ENCODE measurements at regions not wholly inside any gene's neighbourhood (a gene's known extent, or its start where the extent isn't known, plus 50 kb on each side); places are given as distances from the start of the nearest gene placed in this dataset.
A peak's percentile ranks its signal among the peaks of the same experiment; 100 is the strongest.

DNA sequence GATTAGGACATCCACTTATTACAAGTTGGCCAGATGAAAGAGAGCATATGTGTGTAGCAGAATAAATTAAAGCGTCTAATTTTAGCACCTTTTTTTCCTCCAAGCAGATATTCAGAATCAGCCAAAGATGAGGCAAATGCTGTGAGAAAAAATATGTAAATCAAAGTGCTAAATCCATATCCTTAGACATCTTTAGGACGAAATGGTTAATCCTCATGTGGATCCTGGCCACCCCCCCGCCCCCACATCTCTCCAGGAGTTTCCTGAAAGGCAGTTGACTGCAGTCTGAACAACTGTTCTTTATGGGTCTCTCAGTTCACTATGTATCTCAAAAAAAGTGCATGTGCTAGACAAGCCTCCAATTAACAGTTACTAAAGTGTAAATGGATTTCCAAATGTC is 1768.1 kb upstream of the SEL1L start:
- H3K4me1 ChIP-seq = no peaks in the 10 kb centered on the region
- no peaks in the 10 kb centered on the region for H4K20me1 ChIP-seq
- H3K27ac ChIP-seq = no peak overlapping the region
- no peaks in the 10 kb centered on the region for H3K36me3 ChIP-seq
- no peak overlapping the region for H3K4me2 ChIP-seq
- no peak for TF ChIP-seq Cebpa-rat (IDR thresholded peaks at IDR 0.05)
- peaks cover 0 to 8% (median 0%) of the 10 kb centered on the region in 11 experiments; a peak in 5 of 22 replicates for H3K9me3 ChIP-seq (replicated peaks in 1 of 11)
- H3K4me3 ChIP-seq = no peak overlapping the region
- H3K27me3 ChIP-seq = no peaks in the 10 kb centered on the region
- H3K9ac ChIP-seq = no peak overlapping the region

DNA sequence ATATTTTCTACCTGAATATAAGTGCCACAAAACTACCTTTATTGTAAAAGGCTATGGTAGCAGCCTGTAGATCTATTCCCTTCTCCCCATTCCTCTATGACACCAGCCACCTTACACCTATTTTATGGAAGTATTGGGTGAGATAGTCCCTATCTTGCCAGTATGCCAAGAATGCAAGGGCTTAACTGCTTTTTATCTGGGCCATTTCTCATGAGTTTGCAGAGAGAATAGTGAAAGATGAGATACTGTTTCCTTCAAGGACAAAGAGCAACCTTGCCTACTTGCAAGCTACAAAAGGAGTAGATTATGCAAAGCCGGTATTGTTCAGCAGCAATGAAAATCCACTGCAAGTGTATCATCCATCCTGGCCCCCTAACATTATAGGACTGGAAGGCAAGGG is 1775.6 kb upstream of the SEL1L start:
- Histone ChIP-seq H3K27me3 (no peaks in the 10 kb centered on the region), H3K9ac (no peak overlapping the region), H3K27ac (no peak overlapping the region), H3K9me3 (replicated peaks in 1 of 11) (no peaks in the 10 kb centered on the region), H3K4me3 (no peak overlapping the region), H3K36me3 (no peaks in the 10 kb centered on the region), H3K4me1 (peaks cover 0 to 13% (median 0%) of the 10 kb centered on the region in 10 experiments; a peak in 6 of 20 replicates), H3K4me2 (no peak overlapping the region), H4K20me1 (no peaks in the 10 kb centered on the region)
- no peak for TF ChIP-seq Cebpa-rat (IDR thresholded peaks at IDR 0.05)

DNA sequence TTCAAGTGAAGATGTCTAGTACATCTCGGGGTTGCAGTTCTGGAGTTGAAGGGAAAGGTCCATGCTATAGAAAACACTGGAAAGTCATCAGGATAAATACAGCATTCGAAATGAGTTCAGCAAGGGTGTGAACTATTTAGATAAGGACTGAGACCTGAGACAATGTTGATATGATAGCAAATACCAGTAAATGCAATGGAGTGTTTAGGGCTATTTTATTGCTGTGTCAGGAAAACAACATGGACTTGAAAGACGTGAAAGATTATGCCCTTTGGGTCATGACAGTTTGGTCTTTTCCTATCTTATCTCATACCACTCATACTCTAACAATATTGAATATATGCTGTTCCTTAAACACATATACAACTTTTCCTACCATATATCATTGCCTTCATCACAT is 1776.2 kb upstream of the SEL1L start:
- no peaks in the 10 kb centered on the region for H3K36me3 ChIP-seq
- no peak overlapping the region for H3K9ac ChIP-seq
- peaks cover 0 to 13% (median 0%) of the 10 kb centered on the region in 10 experiments; a peak in 6 of 20 replicates for H3K4me1 ChIP-seq
- H3K4me2 ChIP-seq = no peak overlapping the region
- no peaks in the 10 kb centered on the region for H3K27me3 ChIP-seq
- TF ChIP-seq Cebpa-rat (IDR thresholded peaks at IDR 0.05) = no peak
- H3K27ac ChIP-seq = no peak overlapping the region
- H3K9me3 ChIP-seq (replicated peaks in 1 of 11) = no peaks in the 10 kb centered on the region
- no peaks in the 10 kb centered on the region for H4K20me1 ChIP-seq
- no peak overlapping the region for H3K4me3 ChIP-seq

DNA sequence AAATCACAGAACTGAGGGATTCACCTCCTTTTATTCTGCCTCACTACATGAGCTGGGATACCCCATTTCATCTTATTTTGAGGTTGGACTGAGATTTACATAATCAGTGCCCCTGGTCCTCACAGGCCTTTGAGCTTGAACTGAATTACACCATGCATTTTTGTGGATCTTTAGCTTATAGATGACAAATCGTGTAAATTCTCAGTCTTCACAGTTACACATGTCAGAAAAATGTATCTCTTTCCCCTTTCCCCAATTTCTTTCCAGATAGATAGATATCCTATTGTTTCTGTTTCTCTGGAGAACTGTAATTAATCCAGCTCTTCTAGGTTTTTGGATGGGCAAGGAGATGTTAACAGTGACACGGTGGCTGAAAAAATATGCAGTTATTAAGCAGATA is 1778.9 kb upstream of the SEL1L start:
- no peaks in the 10 kb centered on the region for H4K20me1 ChIP-seq
- H3K27ac ChIP-seq = peak overlapping the region in 2 of 11 experiments; percentile 5; a peak in 2 of 22 replicates
- H3K9ac ChIP-seq = no peak overlapping the region
- H3K9me3 ChIP-seq (replicated peaks in 1 of 11) = no peaks in the 10 kb centered on the region
- H3K36me3 ChIP-seq = no peaks in the 10 kb centered on the region
- no peaks in the 10 kb centered on the region for H3K27me3 ChIP-seq
- peak overlapping the region in 3 of 11 experiments; percentile 9 to 54 (median 31); a peak in 6 of 22 replicates for H3K4me2 ChIP-seq
- no peak for TF ChIP-seq Cebpa-rat (IDR thresholded peaks at IDR 0.05)
- peaks cover 0 to 13% (median 0%) of the 10 kb centered on the region in 10 experiments; a peak in 6 of 20 replicates for H3K4me1 ChIP-seq
- no peak overlapping the region for H3K4me3 ChIP-seq

DNA sequence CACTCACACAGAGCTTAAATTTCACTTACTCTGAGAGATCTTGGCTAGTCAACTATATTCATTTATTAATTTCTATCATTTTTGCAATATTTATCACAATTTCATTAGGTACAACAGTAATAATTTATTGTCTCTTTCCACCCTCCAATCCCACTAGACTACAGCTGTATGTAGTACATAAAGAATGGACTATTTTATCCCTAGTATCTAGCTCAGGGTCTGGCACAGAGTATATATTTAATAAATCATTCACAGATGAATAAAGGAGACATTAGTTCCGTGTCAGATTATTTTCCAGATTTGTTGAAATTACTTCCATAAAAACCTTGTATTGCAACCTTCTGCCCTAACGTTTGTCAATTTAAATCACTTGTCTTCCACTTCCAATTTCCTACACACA is 1781.1 kb upstream of the SEL1L start:
- no peaks in the 10 kb centered on the region for H4K20me1 ChIP-seq
- H3K27me3 ChIP-seq = no peaks in the 10 kb centered on the region
- no peak overlapping the region for H3K4me3 ChIP-seq
- no peaks in the 10 kb centered on the region for H3K9me3 ChIP-seq (replicated peaks in 1 of 11)
- H3K9ac ChIP-seq = no peak overlapping the region
- TF ChIP-seq Cebpa-rat (IDR thresholded peaks at IDR 0.05) = no peak
- H3K36me3 ChIP-seq = no peaks in the 10 kb centered on the region
- peaks cover 0 to 13% (median 0%) of the 10 kb centered on the region in 10 experiments; a peak in 6 of 20 replicates for H3K4me1 ChIP-seq
- H3K4me2 ChIP-seq = no peak overlapping the region
- H3K27ac ChIP-seq = no peak overlapping the region

DNA sequence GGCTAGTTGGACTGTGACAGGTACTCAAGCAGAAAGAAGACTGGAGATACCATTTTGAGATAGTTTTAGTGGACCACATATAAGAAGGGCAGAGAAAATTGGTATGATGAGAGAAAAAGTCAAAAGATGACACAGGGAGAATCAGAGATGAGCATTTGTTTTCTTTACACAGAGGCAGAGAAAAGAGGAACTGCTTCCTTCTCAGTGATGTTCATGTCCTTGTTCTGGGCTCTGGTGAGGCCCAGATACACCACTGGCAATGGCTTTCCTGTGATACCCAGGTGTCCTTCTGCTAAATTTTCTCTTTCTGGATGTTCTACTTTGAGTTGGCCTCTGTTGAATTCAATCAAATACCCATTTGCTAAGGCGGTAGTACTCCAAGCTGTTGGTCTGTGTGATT is 1782.7 kb upstream of the SEL1L start:
- Histone ChIP-seq H3K36me3 (no peaks in the 10 kb centered on the region), H3K9me3 (replicated peaks in 1 of 11) (no peaks in the 10 kb centered on the region), H4K20me1 (no peaks in the 10 kb centered on the region), H3K27me3 (no peaks in the 10 kb centered on the region), H3K4me1 (peaks cover 0 to 13% (median 0%) of the 10 kb centered on the region in 10 experiments; a peak in 6 of 20 replicates), H3K9ac (no peak overlapping the region), H3K27ac (no peak overlapping the region), H3K4me3 (no peak overlapping the region), H3K4me2 (no peak overlapping the region)
- TF ChIP-seq Cebpa-rat (IDR thresholded peaks at IDR 0.05) = no peak

DNA sequence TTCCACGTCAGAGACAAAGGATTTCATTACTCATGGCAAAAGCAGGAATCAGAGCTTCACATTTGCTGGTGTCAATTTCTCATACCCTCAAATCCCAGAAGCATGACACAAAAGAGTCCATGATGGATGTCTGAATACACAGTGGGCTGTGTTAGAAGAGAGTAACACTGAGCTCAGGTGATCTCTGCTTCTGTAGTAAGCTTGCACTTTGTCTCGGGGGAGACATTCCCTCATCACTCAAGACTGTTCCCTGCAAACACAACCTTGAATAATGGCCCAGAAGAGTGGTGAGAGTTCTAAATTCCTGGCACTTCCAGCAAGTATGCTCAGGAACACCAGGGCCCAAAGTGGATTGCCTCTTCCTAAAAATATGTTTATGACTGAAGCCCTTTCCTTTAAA is 1787.2 kb upstream of the SEL1L start:
- H3K9ac ChIP-seq = no peak overlapping the region
- TF ChIP-seq Cebpa-rat (IDR thresholded peaks at IDR 0.05) = no peak
- no peaks in the 10 kb centered on the region for H3K9me3 ChIP-seq (replicated peaks in 1 of 11)
- H3K4me1 ChIP-seq = no peaks in the 10 kb centered on the region
- no peaks in the 10 kb centered on the region for H4K20me1 ChIP-seq
- H3K36me3 ChIP-seq = no peaks in the 10 kb centered on the region
- no peak overlapping the region for H3K4me2 ChIP-seq
- no peak overlapping the region for H3K4me3 ChIP-seq
- no peaks in the 10 kb centered on the region for H3K27me3 ChIP-seq
- no peak overlapping the region for H3K27ac ChIP-seq

DNA sequence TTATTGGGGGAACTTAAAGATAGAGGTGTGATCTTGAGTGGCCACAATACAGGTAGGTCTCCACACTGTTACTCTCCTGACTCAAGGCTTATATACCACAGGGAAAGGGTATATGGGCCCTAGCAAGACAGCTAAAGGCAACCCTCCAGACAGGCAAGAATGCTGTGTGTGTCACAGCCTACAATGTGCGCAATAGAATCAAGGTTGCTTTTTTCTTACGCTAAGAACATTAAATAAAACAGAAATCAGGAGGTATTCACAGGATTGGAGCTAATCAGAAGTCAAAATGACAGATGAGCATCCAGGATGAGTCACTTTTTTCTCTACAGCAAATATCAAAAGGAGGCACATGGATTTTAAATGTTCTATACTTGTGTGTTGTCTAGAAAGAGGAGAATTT is 1797.9 kb upstream of the SEL1L start:
- no peak for TF ChIP-seq Cebpa-rat (IDR thresholded peaks at IDR 0.05)
- peaks cover 0 to 15% (median 9%) of the 10 kb centered on the region in 10 experiments; a peak in 8 of 20 replicates for H3K4me1 ChIP-seq

DNA sequence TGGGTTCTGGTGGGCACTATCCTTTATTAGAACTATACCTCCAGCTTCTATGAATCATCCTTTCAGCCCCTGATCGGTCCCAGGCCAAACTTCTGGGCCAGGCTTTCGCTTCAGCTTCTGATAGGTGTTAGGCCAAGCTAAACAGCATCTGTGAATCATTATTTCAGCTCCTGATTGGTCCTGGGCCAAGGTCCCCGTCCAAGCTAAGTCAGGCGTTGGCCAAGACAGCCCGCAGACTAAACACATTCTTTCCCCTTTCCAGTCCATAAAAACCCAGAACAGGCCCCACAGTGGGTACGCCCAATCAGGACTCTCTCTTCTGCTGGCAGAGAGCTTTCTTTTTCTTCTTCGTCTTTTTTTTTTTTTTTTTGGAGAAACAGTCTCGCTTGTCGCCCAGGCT is 1808.9 kb upstream of the SEL1L start:
- TF ChIP-seq Cebpa-rat (IDR thresholded peaks at IDR 0.05) = no peak
- no peaks in the 10 kb centered on the region for H3K4me1 ChIP-seq
- no peaks in the 10 kb centered on the region for H4K20me1 ChIP-seq
- H3K9me3 ChIP-seq (replicated peaks in 1 of 11) = no peaks in the 10 kb centered on the region
- H3K9ac ChIP-seq = no peak overlapping the region
- H3K4me2 ChIP-seq = no peak overlapping the region
- no peak overlapping the region for H3K27ac ChIP-seq
- H3K36me3 ChIP-seq = no peaks in the 10 kb centered on the region
- no peak overlapping the region for H3K4me3 ChIP-seq
- no peaks in the 10 kb centered on the region for H3K27me3 ChIP-seq

More for the DNA sequence above, 1797.9 kb upstream of the SEL1L start:
- Histone ChIP-seq H3K4me2 (no peak overlapping the region), H4K20me1 (no peaks in the 10 kb centered on the region), H3K27ac (no peak overlapping the region), H3K27me3 (no peaks in the 10 kb centered on the region), H3K4me3 (no peak overlapping the region), H3K9me3 (replicated peaks in 1 of 11) (no peaks in the 10 kb centered on the region), H3K36me3 (no peaks in the 10 kb centered on the region), H3K9ac (no peak overlapping the region)

DNA sequence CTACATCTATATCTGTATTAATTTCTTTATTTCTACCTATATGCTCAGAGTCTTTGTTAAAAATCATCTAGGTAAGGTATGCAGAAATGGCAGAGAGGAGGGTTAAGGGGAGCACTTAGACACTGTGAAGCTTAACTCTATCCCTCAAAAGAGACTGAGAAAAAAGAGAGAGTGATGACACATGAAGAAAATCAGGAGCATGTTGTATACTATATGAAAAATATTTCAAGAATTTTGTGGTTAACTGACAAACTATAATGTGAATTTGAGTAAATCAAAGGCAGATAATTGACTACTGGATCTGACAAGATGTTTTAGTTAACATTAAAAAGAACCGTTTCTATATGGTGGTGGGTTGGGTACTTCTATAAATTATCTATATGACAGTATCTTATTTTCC is 1814.2 kb upstream of the SEL1L start:
- no peak overlapping the region for H3K4me2 ChIP-seq
- H3K27me3 ChIP-seq = no peaks in the 10 kb centered on the region
- no peaks in the 10 kb centered on the region for H3K36me3 ChIP-seq
- H4K20me1 ChIP-seq = no peaks in the 10 kb centered on the region
- no peaks in the 10 kb centered on the region for H3K9me3 ChIP-seq (replicated peaks in 1 of 11)
- no peaks in the 10 kb centered on the region for H3K4me1 ChIP-seq
- H3K4me3 ChIP-seq = no peak overlapping the region
- H3K9ac ChIP-seq = no peak overlapping the region
- no peak overlapping the region for H3K27ac ChIP-seq
- no peak for TF ChIP-seq Cebpa-rat (IDR thresholded peaks at IDR 0.05)

All from BLaER1 treated with 17β-estradiol and CSF1 and Interleukin-3, amounts not matched to agents 10 nM and 100 nM (cell line).